HEK293 (cell line): ENCODE measurements at regions not wholly inside any gene's neighbourhood (a gene's known extent, or its start where the extent isn't known, plus 50 kb on each side); places are given as distances from the start of the nearest gene placed in this dataset.
A peak's percentile ranks its signal among the peaks of the same experiment; 100 is the strongest.

Experiments
- CTCF ChIA-PET: fragments of 350-600 bp; formaldehyde crosslinking; extraction: SDS; loops from one replicate; lab custom pipeline; 2021; ENCODE audit warnings: antibody characterized with exemption; lab: Yijun Ruan, JAX
- POLR2A ChIA-PET: fragments of 300-600 bp; formaldehyde crosslinking; extraction: SDS; loops from one replicate; lab custom pipeline; 2020; ENCODE audit warnings: antibody characterized with exemption, inconsistent platforms; lab: Yijun Ruan, JAX
- H3K27ac ChIP-seq: fragments of 200-500 bp; sonication (Bioruptor generic); 2 replicates; pipeline ENCODE4 v1.5.1; 2014; ENCODE audit warnings: low read depth, low read length, control low read depth, inconsistent platforms; ENCODE audit errors: extremely low read depth
- H3K36me3 ChIP-seq, 2 experiments: fragments of 200-500 bp in 1 of 2; sonication (Bioruptor generic) in 1 of 2; 1 replicate in 1 of 2; 2 replicates in 1 of 2; pipeline ENCODE4 v1.5.1; 2014 to 2017; ENCODE audit warnings: inconsistent platforms in 2 of 2, low read length in 2 of 2; ENCODE audit not compliant: control insufficient read depth in 2 of 2, insufficient read depth in 1 of 2
- H3K4me1 ChIP-seq: fragments of 200-500 bp; sonication (Bioruptor generic); 2 replicates; pipeline ENCODE4 v1.5.1; 2014; ENCODE audit warnings: mild to moderate bottlenecking, low read length, inconsistent platforms; ENCODE audit not compliant: control insufficient read depth, insufficient read depth
- H3K4me3 ChIP-seq: 2 replicates; pipeline ENCODE4 v1.5.1; 2011; ENCODE audit warnings: low read depth, mild to moderate bottlenecking, control low read depth, low read length, moderate library complexity
- H3K9me3 ChIP-seq: fragments of 200-500 bp; sonication (Bioruptor generic); 2 replicates; pipeline ENCODE4 v1.5.1; 2014; ENCODE audit warnings: low read depth, low read length, inconsistent platforms; ENCODE audit not compliant: control insufficient read depth, insufficient read depth
- GLI2 ChIP-seq: fragments of 450-650 bp; formaldehyde crosslinking; IDR thresholded peaks from 2 replicates; pipeline ENCODE4; 2017; ENCODE audit warnings: missing biosample characterization, missing genetic modification characterization, low read depth, borderline replicate concordance
- PRDM2 ChIP-seq: fragments of 450-650 bp; formaldehyde crosslinking; IDR thresholded peaks from 2 replicates; pipeline ENCODE4 v1.5.1; 2016; ENCODE audit warnings: missing biosample characterization, missing genetic modification characterization, borderline replicate concordance
- PRDM6 ChIP-seq: fragments of 450-650 bp; formaldehyde crosslinking; IDR thresholded peaks from 2 replicates; pipeline ENCODE4 v1.5.1; 2017; ENCODE audit warnings: missing biosample characterization, missing genetic modification characterization
- ZBTB26 ChIP-seq: fragments of 450-650 bp; formaldehyde crosslinking; optimal IDR thresholded peaks from 2 replicates; pipeline ENCODE3; 2016; ENCODE audit warnings: missing biosample characterization, mild to moderate bottlenecking, missing genetic modification characterization
- ZIC2 ChIP-seq: fragments of 450-650 bp; formaldehyde crosslinking; IDR thresholded peaks from 2 replicates; pipeline ENCODE4 v1.5.1; 2016; ENCODE audit warnings: missing biosample characterization, missing genetic modification characterization
- ZNF112 ChIP-seq: fragments of 450-650 bp; formaldehyde crosslinking; IDR thresholded peaks from 2 replicates; pipeline ENCODE4 v1.5.0; 2017; ENCODE audit warnings: missing biosample characterization, missing genetic modification characterization
- ZNF2 ChIP-seq: fragments of 450-650 bp; formaldehyde crosslinking; IDR thresholded peaks from 2 replicates; pipeline ENCODE4 v1.5.1; 2016; ENCODE audit warnings: missing biosample characterization, missing genetic modification characterization
- ZNF398 ChIP-seq: fragments of 450-650 bp; formaldehyde crosslinking; IDR thresholded peaks from 2 replicates; pipeline ENCODE4 v1.5.1; 2017; ENCODE audit warnings: missing biosample characterization, missing genetic modification characterization
- ZNF596 ChIP-seq: fragments of 450-650 bp; IDR thresholded peaks from 2 replicates; pipeline ENCODE4 v1.5.0; 2018; ENCODE audit warnings: missing biosample characterization, mild to moderate bottlenecking, missing genetic modification characterization, moderate library complexity
- ZNF658 ChIP-seq: fragments of 450-650 bp; formaldehyde crosslinking; IDR thresholded peaks from 2 replicates; pipeline ENCODE4; 2016; ENCODE audit warnings: missing biosample characterization, missing genetic modification characterization
- ZNF785 ChIP-seq: fragments of 450-650 bp; formaldehyde crosslinking; IDR thresholded peaks from 2 replicates; pipeline ENCODE4 v1.5.1; 2016; ENCODE audit warnings: missing biosample characterization, missing genetic modification characterization
- TF ChIP-seq, protein P1 (sequence below): fragments of 450-650 bp; formaldehyde crosslinking; conservative IDR thresholded peaks from 2 replicates; pipeline ENCODE4 v1.5.1; 2016; ENCODE audit warnings: low read depth, missing biosample characterization, missing genetic modification characterization
- TF ChIP-seq, protein P2 (sequence below): IDR thresholded peaks from 2 replicates; pipeline ENCODE4 v1.6.1; 2011; ENCODE audit warnings: mild to moderate bottlenecking, low read depth, low read length, borderline replicate concordance
- TF ChIP-seq, protein P3 (sequence below): fragments of 450-650 bp; formaldehyde crosslinking; IDR thresholded peaks from 2 replicates; pipeline ENCODE4 v1.5.1; 2016; ENCODE audit warnings: missing biosample characterization, missing genetic modification characterization

DNA sequence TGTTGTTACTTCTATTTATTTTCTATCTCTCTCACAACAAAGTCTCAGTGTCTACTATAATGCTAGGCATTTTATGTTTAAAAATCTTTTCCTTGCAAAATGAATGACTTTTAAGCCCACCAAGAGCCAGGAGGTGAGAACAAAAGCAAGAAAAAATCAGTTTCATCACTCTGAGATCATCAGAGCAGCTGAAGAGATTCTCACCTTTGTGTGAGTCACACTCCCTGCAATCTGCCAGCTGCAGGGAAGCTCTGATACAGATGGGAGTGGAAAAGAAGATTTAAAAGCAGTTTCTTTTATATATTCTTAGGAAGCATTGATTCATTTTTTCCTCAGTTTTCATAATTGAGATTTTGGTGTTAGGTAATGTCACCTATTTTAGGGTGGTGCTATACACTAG is 107.6 kb downstream of the LHX9 start (continued):
- TF ChIP-seq PRDM2 (tag by site-specific recombination): no peak
- TF ChIP-seq ZNF785 (tag by site-specific recombination): no peak

GRCh38 chr1:198030682-198031081 is 113.5 kb downstream of the LHX9 start:
- Histone ChIP-seq H3K4me3 (no peak overlapping the region), H3K9me3 (no peaks in the 10 kb centered on the region), H3K27ac (no peak overlapping the region), H3K4me1 (no peaks in the 10 kb centered on the region), H3K36me3 (no peaks in the 10 kb centered on the region)
- CTCF ChIA-PET: interaction anchor here (0.6 kb wide), 1 partner anchor 114 kb away, joined by 3 read pairs; no protein-coding TSS in a partner anchor
- TF ChIP-seq ZIC2 (0 out of 2 replicates have a peak, but pooled peaks have one; percentile 14), ZNF398 (tag by site-specific recombination) (0 out of 2 replicates have a peak, but pooled peaks have one; percentile 25)
- TF ChIP-seq, protein P1, sequence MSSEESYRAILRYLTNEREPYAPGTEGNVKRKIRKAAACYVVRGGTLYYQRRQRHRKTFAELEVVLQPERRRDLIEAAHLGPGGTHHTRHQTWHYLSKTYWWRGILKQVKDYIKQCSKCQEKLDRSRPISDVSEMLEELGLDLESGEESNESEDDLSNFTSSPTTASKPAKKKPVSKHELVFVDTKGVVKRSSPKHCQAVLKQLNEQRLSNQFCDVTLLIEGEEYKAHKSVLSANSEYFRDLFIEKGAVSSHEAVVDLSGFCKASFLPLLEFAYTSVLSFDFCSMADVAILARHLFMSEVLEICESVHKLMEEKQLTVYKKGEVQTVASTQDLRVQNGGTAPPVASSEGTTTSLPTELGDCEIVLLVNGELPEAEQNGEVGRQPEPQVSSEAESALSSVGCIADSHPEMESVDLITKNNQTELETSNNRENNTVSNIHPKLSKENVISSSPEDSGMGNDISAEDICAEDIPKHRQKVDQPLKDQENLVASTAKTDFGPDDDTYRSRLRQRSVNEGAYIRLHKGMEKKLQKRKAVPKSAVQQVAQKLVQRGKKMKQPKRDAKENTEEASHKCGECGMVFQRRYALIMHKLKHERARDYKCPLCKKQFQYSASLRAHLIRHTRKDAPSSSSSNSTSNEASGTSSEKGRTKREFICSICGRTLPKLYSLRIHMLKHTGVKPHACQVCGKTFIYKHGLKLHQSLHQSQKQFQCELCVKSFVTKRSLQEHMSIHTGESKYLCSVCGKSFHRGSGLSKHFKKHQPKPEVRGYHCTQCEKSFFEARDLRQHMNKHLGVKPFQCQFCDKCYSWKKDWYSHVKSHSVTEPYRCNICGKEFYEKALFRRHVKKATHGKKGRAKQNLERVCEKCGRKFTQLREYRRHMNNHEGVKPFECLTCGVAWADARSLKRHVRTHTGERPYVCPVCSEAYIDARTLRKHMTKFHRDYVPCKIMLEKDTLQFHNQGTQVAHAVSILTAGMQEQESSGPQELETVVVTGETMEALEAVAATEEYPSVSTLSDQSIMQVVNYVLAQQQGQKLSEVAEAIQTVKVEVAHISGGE (tag by site-specific recombination): no peak
- POLR2A ChIA-PET: no interaction called here

GRCh38 chr1:198031086-198031485 is 113.9 kb downstream of the LHX9 start:
- no peaks in the 10 kb centered on the region for H3K36me3 ChIP-seq
- POLR2A ChIA-PET: no interaction called here
- H3K27ac ChIP-seq: no peak overlapping the region
- no peak for TF ChIP-seq GLI2 (tag by site-specific recombination)
- no peak for TF ChIP-seq ZNF112 (tag by site-specific recombination)
- TF ChIP-seq, protein P2, sequence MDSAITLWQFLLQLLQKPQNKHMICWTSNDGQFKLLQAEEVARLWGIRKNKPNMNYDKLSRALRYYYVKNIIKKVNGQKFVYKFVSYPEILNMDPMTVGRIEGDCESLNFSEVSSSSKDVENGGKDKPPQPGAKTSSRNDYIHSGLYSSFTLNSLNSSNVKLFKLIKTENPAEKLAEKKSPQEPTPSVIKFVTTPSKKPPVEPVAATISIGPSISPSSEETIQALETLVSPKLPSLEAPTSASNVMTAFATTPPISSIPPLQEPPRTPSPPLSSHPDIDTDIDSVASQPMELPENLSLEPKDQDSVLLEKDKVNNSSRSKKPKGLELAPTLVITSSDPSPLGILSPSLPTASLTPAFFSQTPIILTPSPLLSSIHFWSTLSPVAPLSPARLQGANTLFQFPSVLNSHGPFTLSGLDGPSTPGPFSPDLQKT: no peak
- no peak for TF ChIP-seq ZNF658 (tag by site-specific recombination)
- TF ChIP-seq, protein P3, sequence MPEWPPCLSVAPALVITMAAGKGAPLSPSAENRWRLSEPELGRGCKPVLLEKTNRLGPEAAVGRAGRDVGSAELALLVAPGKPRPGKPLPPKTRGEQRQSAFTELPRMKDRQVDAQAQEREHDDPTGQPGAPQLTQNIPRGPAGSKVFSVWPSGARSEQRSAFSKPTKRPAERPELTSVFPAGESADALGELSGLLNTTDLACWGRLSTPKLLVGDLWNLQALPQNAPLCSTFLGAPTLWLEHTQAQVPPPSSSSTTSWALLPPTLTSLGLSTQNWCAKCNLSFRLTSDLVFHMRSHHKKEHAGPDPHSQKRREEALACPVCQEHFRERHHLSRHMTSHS (tag by site-specific recombination): no peak
- TF ChIP-seq ZBTB26 (tag by site-specific recombination): no peak
- TF ChIP-seq PRDM6 (tag by site-specific recombination): no peak
- no peak for TF ChIP-seq ZNF596 (tag by site-specific recombination)
- no peak for TF ChIP-seq ZNF2

More at GRCh38 chr1:198031086-198031485, 113.9 kb downstream of the LHX9 start:
- Histone ChIP-seq H3K9me3 (no peaks in the 10 kb centered on the region), H3K4me1 (no peaks in the 10 kb centered on the region), H3K4me3 (no peak overlapping the region)
- CTCF ChIA-PET: interaction anchor here (0.6 kb wide), 1 partner anchor 114 kb away, joined by 3 read pairs; no protein-coding TSS in a partner anchor
